WERI-Rb-1 (cell line): ENCODE measurements at regions not wholly inside any gene's neighbourhood (a gene's known extent, or its start where the extent isn't known, plus 50 kb on each side); places are given as distances from the start of the nearest gene placed in this dataset.
"Not testable (repeated sequence)": the region's sequence is repeated elsewhere in the genome, so short reads cannot be mapped to it uniquely, and the experiment has no call there.

ENCODE experiments used
- DNase-seq: peaks from one replicate; pipeline ENCODE4 v3.0.0-alpha.2; 2020
- H3K27ac ChIP-seq: fragments of 250-450 bp; sonication (Bioruptor Pico); 2 replicates; pipeline ENCODE4 v1.5.1; 2020; ENCODE audit warnings: mild to moderate bottlenecking, moderate library complexity
- H3K27me3 ChIP-seq: fragments of 250-450 bp; sonication (Bioruptor Pico); 2 replicates; pipeline ENCODE4 v1.5.1; 2021; ENCODE audit warnings: mild to moderate bottlenecking, low read depth, moderate library complexity; ENCODE audit not compliant: insufficient read depth, severe bottlenecking
- H3K36me3 ChIP-seq: fragments of 250-450 bp; sonication (Bioruptor Pico); 2 replicates; pipeline ENCODE4 v1.5.1; 2020; ENCODE audit warnings: mild to moderate bottlenecking, moderate library complexity
- H3K4me3 ChIP-seq: 2 replicates; pipeline ENCODE4 v1.5.1; 2011; ENCODE audit warnings: low read depth, mild to moderate bottlenecking, control low read depth, low read length
- H3K9me3 ChIP-seq: fragments of 250-450 bp; sonication (Bioruptor Pico); 2 replicates; pipeline ENCODE4 v1.5.1; 2021; ENCODE audit warnings: mild to moderate bottlenecking, moderate library complexity; ENCODE audit not compliant: severe bottlenecking
- TF ChIP-seq, protein P1 (sequence below): IDR thresholded peaks from 2 replicates; pipeline ENCODE4 v1.5.1; 2011; ENCODE audit warnings: low read depth, mild to moderate bottlenecking, control low read depth, inconsistent platforms, low read length

- H3K27me3 ChIP-seq = no peaks in the 10 kb centered on the region
These were observed 283.8 kb upstream of the FRG2C start for GRCh38 chr3:75380276-75380771.

DNA sequence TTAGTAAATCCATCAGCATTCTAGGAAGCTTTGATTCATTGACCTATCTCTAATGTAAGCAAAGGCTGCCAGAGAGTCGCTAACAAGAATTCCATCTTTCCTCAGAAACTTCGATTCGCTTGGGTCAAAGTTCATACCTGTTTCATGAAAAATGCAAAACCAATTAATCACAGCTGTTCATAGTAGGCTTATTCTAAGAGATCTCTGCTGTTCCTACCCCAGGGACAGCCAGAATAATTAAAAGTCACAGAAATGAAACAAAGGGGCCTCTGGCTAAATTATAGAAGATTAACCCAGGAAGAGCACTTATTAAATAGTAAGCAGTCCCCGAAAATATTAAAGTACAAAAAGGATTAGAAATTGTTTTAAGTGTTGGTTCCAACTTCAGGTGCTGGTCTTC lies 280.1 kb upstream of the FRG2C start:
- not testable (repeated sequence) for DNase-seq, H3K4me3 ChIP-seq, H3K36me3 ChIP-seq, H3K27ac ChIP-seq, H3K27me3 ChIP-seq, H3K9me3 ChIP-seq

More at GRCh38 chr3:75380276-75380771, 283.8 kb upstream of the FRG2C start:
- Histone ChIP-seq H3K36me3 (no peaks in the 10 kb centered on the region), H3K4me3 (no peak overlapping the region), H3K9me3 (no peaks in the 10 kb centered on the region), H3K27ac (no peak overlapping the region)
- no peak for DNase-seq
- TF ChIP-seq, protein P1, sequence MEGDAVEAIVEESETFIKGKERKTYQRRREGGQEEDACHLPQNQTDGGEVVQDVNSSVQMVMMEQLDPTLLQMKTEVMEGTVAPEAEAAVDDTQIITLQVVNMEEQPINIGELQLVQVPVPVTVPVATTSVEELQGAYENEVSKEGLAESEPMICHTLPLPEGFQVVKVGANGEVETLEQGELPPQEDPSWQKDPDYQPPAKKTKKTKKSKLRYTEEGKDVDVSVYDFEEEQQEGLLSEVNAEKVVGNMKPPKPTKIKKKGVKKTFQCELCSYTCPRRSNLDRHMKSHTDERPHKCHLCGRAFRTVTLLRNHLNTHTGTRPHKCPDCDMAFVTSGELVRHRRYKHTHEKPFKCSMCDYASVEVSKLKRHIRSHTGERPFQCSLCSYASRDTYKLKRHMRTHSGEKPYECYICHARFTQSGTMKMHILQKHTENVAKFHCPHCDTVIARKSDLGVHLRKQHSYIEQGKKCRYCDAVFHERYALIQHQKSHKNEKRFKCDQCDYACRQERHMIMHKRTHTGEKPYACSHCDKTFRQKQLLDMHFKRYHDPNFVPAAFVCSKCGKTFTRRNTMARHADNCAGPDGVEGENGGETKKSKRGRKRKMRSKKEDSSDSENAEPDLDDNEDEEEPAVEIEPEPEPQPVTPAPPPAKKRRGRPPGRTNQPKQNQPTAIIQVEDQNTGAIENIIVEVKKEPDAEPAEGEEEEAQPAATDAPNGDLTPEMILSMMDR = no peak

- not testable (repeated sequence) for H3K27ac ChIP-seq, H3K4me3 ChIP-seq, DNase-seq, H3K9me3 ChIP-seq, H3K36me3 ChIP-seq, H3K27me3 ChIP-seq
These were observed 275.5 kb upstream of the FRG2C start for GRCh38 chr3:75388486-75389124.

DNA sequence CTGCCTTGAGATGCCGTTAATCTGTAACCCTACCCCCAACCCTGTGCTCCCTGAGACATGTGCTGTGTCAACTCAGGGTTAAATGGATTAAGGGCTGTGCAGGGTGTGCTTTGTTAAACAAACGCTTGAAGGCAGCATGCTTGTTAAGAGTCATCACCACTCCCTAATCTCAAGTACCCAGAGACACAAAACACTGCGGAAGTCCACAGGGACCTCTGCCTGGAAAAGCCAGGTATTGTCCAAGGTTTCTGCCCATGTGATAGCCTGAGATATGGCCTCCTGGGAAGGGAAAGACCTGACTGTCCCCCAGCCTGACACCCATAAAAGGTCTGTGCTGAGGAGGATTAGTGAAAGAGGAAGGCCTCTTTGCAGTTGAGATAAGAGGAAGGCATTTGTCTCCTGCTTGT lies 270.8 kb upstream of the FRG2C start:
- DNase-seq = peak; percentile 54
- not testable (repeated sequence) for H3K36me3 ChIP-seq, H3K27me3 ChIP-seq, H3K9me3 ChIP-seq, H3K4me3 ChIP-seq
- H3K27ac ChIP-seq = peak overlapping the region; percentile 73

DNA sequence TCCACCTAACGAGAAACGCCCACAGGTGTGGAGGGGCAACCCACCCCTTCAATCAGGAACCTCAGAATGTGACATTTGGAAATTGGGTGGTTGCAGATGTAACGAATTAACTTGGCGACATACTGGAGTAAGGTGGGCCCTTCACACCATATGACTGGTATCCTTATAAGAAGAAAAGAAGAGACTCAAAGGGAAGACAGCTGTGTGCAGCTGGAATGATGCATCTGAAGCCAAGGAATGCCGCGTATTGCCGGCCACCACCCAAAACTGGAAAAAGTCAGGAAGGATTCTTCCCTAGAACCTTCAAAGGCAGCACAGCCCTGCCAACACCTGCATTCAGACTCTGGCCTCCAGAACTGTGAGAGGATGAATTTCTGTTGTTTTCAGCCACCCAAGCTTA lies 270.0 kb upstream of the FRG2C start:
- H3K36me3 ChIP-seq, H3K4me3 ChIP-seq, DNase-seq, H3K9me3 ChIP-seq, H3K27me3 ChIP-seq: not testable (repeated sequence)
- H3K27ac ChIP-seq = peak overlapping the region; percentile 47

DNA sequence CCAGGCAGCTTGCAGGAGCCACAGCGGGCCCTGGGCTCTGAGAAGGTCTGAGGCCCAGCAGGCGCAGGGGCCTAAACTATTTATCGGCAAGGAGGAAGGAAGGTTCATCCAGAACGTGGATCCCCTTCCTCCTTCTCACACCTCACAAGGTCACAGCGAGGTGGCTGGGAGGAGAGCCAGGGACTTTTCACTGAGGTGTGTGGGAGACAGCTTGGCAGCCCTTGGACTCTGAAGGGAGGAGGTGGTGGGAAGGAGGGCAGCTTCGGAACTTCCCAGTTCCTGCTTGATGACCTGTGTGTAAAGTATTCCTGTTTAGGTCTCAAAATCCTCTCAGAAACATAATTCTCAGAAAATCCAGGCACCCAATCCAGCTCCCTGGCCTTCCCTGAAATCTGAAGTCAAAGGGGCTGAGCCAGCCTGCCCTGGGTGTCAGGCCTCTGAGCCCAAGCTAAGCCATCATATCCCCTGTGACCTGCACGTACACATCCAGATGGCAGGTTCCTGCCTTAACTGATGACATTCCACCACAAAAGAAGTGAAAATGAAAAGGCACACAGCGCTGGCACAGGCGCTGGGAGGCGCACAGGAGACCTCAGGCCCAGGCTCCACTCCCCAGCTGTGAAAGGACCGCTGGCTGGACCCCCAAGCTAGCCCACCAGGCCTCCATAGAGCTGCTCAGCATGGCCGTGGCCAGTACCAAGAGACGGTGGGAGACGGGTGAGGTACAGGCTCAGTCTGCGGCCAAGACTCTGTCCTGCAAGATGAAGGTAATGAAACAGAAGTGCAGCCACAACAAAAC lies 269.4 kb upstream of the FRG2C start:
- not testable (repeated sequence) for H3K36me3 ChIP-seq, DNase-seq, H3K9me3 ChIP-seq, H3K4me3 ChIP-seq, H3K27me3 ChIP-seq
- peak overlapping the region; percentile 47 for H3K27ac ChIP-seq

GRCh38 chr3:75395580-75396315 lies 268.4 kb upstream of the FRG2C start:
- Histone ChIP-seq H3K27ac (no peak overlapping the region), H3K4me3 (no peak overlapping the region), H3K36me3 (no peaks in the 10 kb centered on the region), H3K9me3 (no peaks in the 10 kb centered on the region), H3K27me3 (no peaks in the 10 kb centered on the region)
- DNase-seq = no peak
- TF ChIP-seq, protein P1 = no peak

DNA sequence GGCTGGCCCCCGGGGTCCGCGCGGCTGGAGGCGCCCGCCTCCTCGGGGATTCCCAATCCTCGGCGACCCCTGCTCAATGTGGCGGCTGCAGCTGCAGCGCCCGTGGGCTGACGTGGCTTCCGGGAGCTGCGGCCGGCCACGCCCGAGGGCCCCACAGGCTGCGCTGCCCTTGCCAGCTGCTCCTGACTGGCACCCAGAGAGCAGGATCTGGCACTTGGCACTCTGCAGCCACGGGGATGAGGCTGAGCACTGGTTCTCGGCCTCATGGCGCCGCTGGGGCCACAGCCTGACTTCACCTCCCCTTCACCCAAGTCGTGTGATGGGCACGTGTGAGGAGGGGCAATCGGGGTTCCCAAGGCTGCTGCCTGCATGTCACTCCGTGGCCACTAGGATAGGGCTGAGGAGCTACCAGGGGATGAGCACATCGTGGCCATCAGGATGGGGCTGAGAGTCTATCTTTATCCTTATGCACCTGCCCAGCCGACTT lies 267.8 kb upstream of the FRG2C start:
- H3K27ac ChIP-seq = no peak overlapping the region
- no peak for DNase-seq
- TF ChIP-seq, protein P1 = no peak
- no peaks in the 10 kb centered on the region for H3K9me3 ChIP-seq
- no peaks in the 10 kb centered on the region for H3K27me3 ChIP-seq
- no peaks in the 10 kb centered on the region for H3K36me3 ChIP-seq
- H3K4me3 ChIP-seq = no peak overlapping the region

GRCh38 chr3:75397486-75397885 lies 266.6 kb upstream of the FRG2C start:
- not testable (repeated sequence) for H3K27me3 ChIP-seq, H3K9me3 ChIP-seq, H3K4me3 ChIP-seq, H3K27ac ChIP-seq, DNase-seq, H3K36me3 ChIP-seq
